H9 (cell line): ENCODE measurements at regions not wholly inside any gene's neighbourhood (a gene's known extent, or its start where the extent isn't known, plus 50 kb on each side); places are given as distances from the start of the nearest gene placed in this dataset.
"Not testable (repeated sequence)": the region's sequence is repeated elsewhere in the genome, so short reads cannot be mapped to it uniquely, and the experiment has no call there.

ENCODE experiments used
- DNase-seq: peaks from one replicate; pipeline ENCODE4 v3.0.0-alpha.2; 2017
- H2AFZ ChIP-seq: one replicate; pipeline ENCODE4 v1.6.1; 2013; ENCODE audit warnings: mild to moderate bottlenecking, low read length, control low read depth, moderate library complexity
- H2AK5ac ChIP-seq: 2 replicates; pipeline ENCODE4 v1.6.1; 2013; ENCODE audit warnings: low read length, control low read depth, mixed read lengths; ENCODE audit not compliant: insufficient read length
- H2BK120ac ChIP-seq: one replicate; pipeline ENCODE4 v1.6.1; 2013; ENCODE audit warnings: low read depth, mild to moderate bottlenecking, low read length, control low read depth, inconsistent platforms; ENCODE audit not compliant: poor library complexity, severe bottlenecking
- H2BK12ac ChIP-seq: 2 replicates; pipeline ENCODE4 v1.6.1; 2013; ENCODE audit warnings: low read length, control low read depth, mixed read lengths, low read depth; ENCODE audit not compliant: insufficient read length
- H2BK15ac ChIP-seq: 2 replicates; pipeline ENCODE4 v1.6.1; 2013; ENCODE audit warnings: low read depth, low read length, control low read depth
- H2BK20ac ChIP-seq: one replicate; pipeline ENCODE4 v1.6.1; 2013; ENCODE audit warnings: low read depth, mild to moderate bottlenecking, low read length, control low read depth, inconsistent platforms; ENCODE audit not compliant: poor library complexity, severe bottlenecking
- H2BK5ac ChIP-seq: 2 replicates; pipeline ENCODE4 v1.6.1; 2013; ENCODE audit warnings: low read length, control low read depth, mixed read lengths; ENCODE audit not compliant: insufficient read length
- H3K14ac ChIP-seq: 2 replicates; pipeline ENCODE4 v1.6.1; 2013; ENCODE audit warnings: low read length, control low read depth; ENCODE audit not compliant: insufficient read depth
- H3K18ac ChIP-seq: 2 replicates; pipeline ENCODE4 v1.6.1; 2013; ENCODE audit warnings: low read depth, mild to moderate bottlenecking, mixed read lengths, low read length, control low read depth; ENCODE audit not compliant: insufficient read length
- H3K23ac ChIP-seq: 2 replicates; pipeline ENCODE4 v1.6.1; 2013; ENCODE audit warnings: low read length, control low read depth, mixed read lengths, low read depth; ENCODE audit not compliant: insufficient read length
- H3K23me2 ChIP-seq: 2 replicates; pipeline ENCODE4 v1.6.1; 2013; ENCODE audit warnings: low read depth, mild to moderate bottlenecking, mixed read lengths, low read length, control low read depth; ENCODE audit not compliant: insufficient read length, poor library complexity, severe bottlenecking
- H3K27ac ChIP-seq: 2 replicates; pipeline ENCODE4 v1.5.1; 2013; ENCODE audit warnings: low read length, control low read depth, mixed read lengths, low read depth; ENCODE audit not compliant: insufficient read length
- H3K27me3 ChIP-seq: 2 replicates; pipeline ENCODE4 v1.6.1; 2013; ENCODE audit warnings: low read length, control low read depth, inconsistent platforms; ENCODE audit not compliant: insufficient read depth
- H3K4ac ChIP-seq: 2 replicates; pipeline ENCODE4 v1.6.1; 2013; ENCODE audit warnings: low read depth, mild to moderate bottlenecking, control low read depth, inconsistent platforms, low read length, moderate library complexity
- H3K4me1 ChIP-seq: 2 replicates; pipeline ENCODE4 v1.6.1; 2013; ENCODE audit warnings: low read length, control low read depth, inconsistent platforms; ENCODE audit not compliant: insufficient read depth
- H3K4me2 ChIP-seq: 2 replicates; pipeline ENCODE4 v1.6.1; 2013; ENCODE audit warnings: low read length, control low read depth, mixed read lengths; ENCODE audit not compliant: insufficient read length, insufficient read depth
- H3K56ac ChIP-seq: 2 replicates; pipeline ENCODE4 v1.6.1; 2013; ENCODE audit warnings: low read depth, mild to moderate bottlenecking, mixed read lengths, low read length, control low read depth; ENCODE audit not compliant: insufficient read length
- H3K79me1 ChIP-seq: 2 replicates; pipeline ENCODE4 v1.6.1; 2013; ENCODE audit warnings: low read depth, mild to moderate bottlenecking, moderate library complexity, low read length, control low read depth, inconsistent platforms; ENCODE audit not compliant: insufficient read depth, poor library complexity, severe bottlenecking
- H3K79me2 ChIP-seq: 2 replicates; pipeline ENCODE4 v1.6.1; 2013; ENCODE audit warnings: low read length, control low read depth, inconsistent platforms; ENCODE audit not compliant: insufficient read depth
- H3K9ac ChIP-seq: 2 replicates; pipeline ENCODE4 v1.6.1; 2013; ENCODE audit warnings: low read length, control low read depth, mixed read lengths; ENCODE audit not compliant: insufficient read length; ENCODE audit errors: extremely low read depth
- H3K9me3 ChIP-seq: one replicate; pipeline ENCODE4 v1.6.1; 2013; ENCODE audit warnings: low read depth, low read length, inconsistent platforms; ENCODE audit not compliant: control insufficient read depth
- H3T11ph ChIP-seq: one replicate; pipeline ENCODE4 v1.6.1; 2013; ENCODE audit warnings: mild to moderate bottlenecking, low read length, control low read depth, inconsistent platforms
- H4K20me1 ChIP-seq: one replicate; pipeline ENCODE4 v1.6.1; 2013; ENCODE audit not compliant: control insufficient read depth, insufficient read length, insufficient read depth
- H4K5ac ChIP-seq: 2 replicates; pipeline ENCODE4 v1.6.1; 2013; ENCODE audit warnings: low read depth, mild to moderate bottlenecking, mixed read lengths, low read length, control low read depth; ENCODE audit not compliant: insufficient read length
- H4K8ac ChIP-seq: replicated peaks from 2 replicates; pipeline ENCODE4 v1.6.1; 2013; ENCODE audit warnings: low read length, control low read depth, mixed read lengths, low read depth; ENCODE audit not compliant: insufficient read length
- H4K91ac ChIP-seq: 2 replicates; pipeline ENCODE4 v1.6.1; 2013; ENCODE audit warnings: low read depth, mild to moderate bottlenecking, moderate library complexity, mixed read lengths, low read length, control low read depth; ENCODE audit not compliant: insufficient read length
- H3K27ac Mint-ChIP-seq, 3 experiments: 2 replicates in 2 of 3; 3 replicates in 1 of 3; pipeline ENCODE4 v1.8.0; 2020 to 2021; ENCODE audit warnings: mixed read lengths in 3 of 3, mild to moderate bottlenecking in 1 of 3, moderate library complexity in 1 of 3
- H3K27me3 Mint-ChIP-seq: 2 replicates; pipeline ENCODE4 v1.8.0; 2021; ENCODE audit warnings: low read depth, mild to moderate bottlenecking, moderate library complexity, mixed read lengths
- H3K36me3 Mint-ChIP-seq, 3 experiments: 2 replicates in 2 of 3; 3 replicates in 1 of 3; pipeline ENCODE4 v1.8.0; 2020 to 2021; ENCODE audit warnings: low read depth in 3 of 3, mixed read lengths in 3 of 3; ENCODE audit not compliant: insufficient read depth in 1 of 3
- H3K4me1 Mint-ChIP-seq, 2 experiments: 2 replicates each; pipeline ENCODE4 v1.8.0; 2020; ENCODE audit warnings: mixed read lengths in 2 of 2
- H3K4me3 Mint-ChIP-seq, 2 experiments: 2 replicates in 1 of 2; 3 replicates in 1 of 2; pipeline ENCODE4 v1.8.0; 2020 to 2021; ENCODE audit warnings: mild to moderate bottlenecking in 2 of 2, mixed read lengths in 2 of 2, moderate library complexity in 1 of 2
- H3K9me3 Mint-ChIP-seq, 2 experiments: 2 replicates in 1 of 2; 3 replicates in 1 of 2; pipeline ENCODE4 v1.8.0; 2020; ENCODE audit warnings: mild to moderate bottlenecking in 2 of 2, mixed read lengths in 2 of 2, moderate library complexity in 1 of 2
- WGBS: extraction: QIAGEN DNeasy Blood & Tissue Kit; methylation state at CpG from one replicate; pipeline ENCODE4 v1.1.7; 2013; ENCODE audit warnings: missing lambda C conversion rate, low lambda C conversion rate, mixed read lengths; ENCODE audit not compliant: insufficient read length; ENCODE audit errors: extremely low coverage; 5-methylcytosine and 5-hydroxymethylcytosine counted together
- TF ChIP-seq, protein P1 (sequence below): fragments of 200-600 bp; sonication (generic); conservative IDR thresholded peaks from 3 replicates; pipeline ENCODE4 v1.8.0; 2021; ENCODE audit warnings: antibody characterized with exemption, mild to moderate bottlenecking

DNA sequence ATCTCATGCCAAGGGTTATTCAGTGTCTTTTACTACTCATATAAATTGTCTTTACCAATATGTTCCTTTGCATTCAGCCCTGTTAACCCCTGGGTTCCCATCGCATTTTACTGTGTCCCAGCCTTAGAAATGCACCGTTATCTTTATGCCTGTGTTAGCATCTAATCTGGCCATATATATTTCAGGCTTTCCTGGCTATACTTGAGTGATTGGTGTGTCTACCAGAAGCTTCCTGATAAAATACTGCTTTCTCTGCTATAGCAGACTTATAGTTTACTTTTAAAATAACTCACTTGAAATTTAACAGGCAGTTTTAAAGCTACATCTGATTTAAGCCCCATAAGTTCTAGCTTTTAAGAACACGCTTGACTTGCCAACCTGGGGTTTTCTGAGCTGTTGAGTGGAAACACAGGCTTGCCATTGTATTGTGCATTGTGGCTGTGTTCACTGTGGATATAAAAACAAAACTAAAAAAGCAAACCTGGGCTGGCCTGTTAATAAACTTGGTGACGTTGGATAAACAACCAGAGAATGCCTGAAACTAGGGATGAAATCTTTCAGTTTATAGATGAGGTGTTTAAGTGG, 185.3 kb upstream of the TAPT1 start:
- Mint-ChIP-seq H3K36me3 (peaks cover 0 to 6% (median 3%) of the 10 kb centered on the region in 3 experiments; a peak in 3 of 7 replicates), H3K4me3 (no peak overlapping the region), H3K9me3 (peaks cover 8 to 14% of the 10 kb centered on the region in 2 experiments), H3K27me3 (peaks cover 8% of the 10 kb centered on the region), H3K27ac (no peak overlapping the region), H3K4me1 (peaks cover 2 to 3% of the 10 kb centered on the region in 2 experiments)
- no peak overlapping the region for H3K4ac ChIP-seq
- no peak overlapping the region for H3K18ac ChIP-seq
- H3K4me1 ChIP-seq: no peaks in the 10 kb centered on the region; the same call in 1 of the 2 replicates
- no peak overlapping the region for H3T11ph ChIP-seq
- no peak overlapping the region for H2AFZ ChIP-seq
- H3K14ac ChIP-seq: no peak overlapping the region
- H4K91ac ChIP-seq: no peak overlapping the region
- H3K27ac ChIP-seq: no peak overlapping the region
- no peak overlapping the region for H3K4me2 ChIP-seq
- no peak overlapping the region for H4K8ac ChIP-seq
- H3K56ac ChIP-seq: no peak overlapping the region
- no peaks in the 10 kb centered on the region for H3K79me2 ChIP-seq
- H3K23ac ChIP-seq: no peak overlapping the region
- no peak overlapping the region for H2BK5ac ChIP-seq
- H2BK120ac ChIP-seq: no peak overlapping the region
- H3K9ac ChIP-seq: no peak overlapping the region
- no peaks in the 10 kb centered on the region for H3K9me3 ChIP-seq
- H2AK5ac ChIP-seq: no peak overlapping the region
- no peaks in the 10 kb centered on the region for H3K27me3 ChIP-seq
- TF ChIP-seq, protein P1, sequence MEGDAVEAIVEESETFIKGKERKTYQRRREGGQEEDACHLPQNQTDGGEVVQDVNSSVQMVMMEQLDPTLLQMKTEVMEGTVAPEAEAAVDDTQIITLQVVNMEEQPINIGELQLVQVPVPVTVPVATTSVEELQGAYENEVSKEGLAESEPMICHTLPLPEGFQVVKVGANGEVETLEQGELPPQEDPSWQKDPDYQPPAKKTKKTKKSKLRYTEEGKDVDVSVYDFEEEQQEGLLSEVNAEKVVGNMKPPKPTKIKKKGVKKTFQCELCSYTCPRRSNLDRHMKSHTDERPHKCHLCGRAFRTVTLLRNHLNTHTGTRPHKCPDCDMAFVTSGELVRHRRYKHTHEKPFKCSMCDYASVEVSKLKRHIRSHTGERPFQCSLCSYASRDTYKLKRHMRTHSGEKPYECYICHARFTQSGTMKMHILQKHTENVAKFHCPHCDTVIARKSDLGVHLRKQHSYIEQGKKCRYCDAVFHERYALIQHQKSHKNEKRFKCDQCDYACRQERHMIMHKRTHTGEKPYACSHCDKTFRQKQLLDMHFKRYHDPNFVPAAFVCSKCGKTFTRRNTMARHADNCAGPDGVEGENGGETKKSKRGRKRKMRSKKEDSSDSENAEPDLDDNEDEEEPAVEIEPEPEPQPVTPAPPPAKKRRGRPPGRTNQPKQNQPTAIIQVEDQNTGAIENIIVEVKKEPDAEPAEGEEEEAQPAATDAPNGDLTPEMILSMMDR: no peak
- no peaks in the 10 kb centered on the region for H4K20me1 ChIP-seq
- no CpG with 5 or more reads among the region's 4 CpGs for WGBS
- H2BK15ac ChIP-seq: no peak overlapping the region
- H2BK12ac ChIP-seq: no peak overlapping the region
- no peak overlapping the region for H4K5ac ChIP-seq
- no peak overlapping the region for H2BK20ac ChIP-seq
- no peak for DNase-seq
- no peaks in the 10 kb centered on the region for H3K79me1 ChIP-seq
- H3K23me2 ChIP-seq: no peaks in the 10 kb centered on the region

DNA sequence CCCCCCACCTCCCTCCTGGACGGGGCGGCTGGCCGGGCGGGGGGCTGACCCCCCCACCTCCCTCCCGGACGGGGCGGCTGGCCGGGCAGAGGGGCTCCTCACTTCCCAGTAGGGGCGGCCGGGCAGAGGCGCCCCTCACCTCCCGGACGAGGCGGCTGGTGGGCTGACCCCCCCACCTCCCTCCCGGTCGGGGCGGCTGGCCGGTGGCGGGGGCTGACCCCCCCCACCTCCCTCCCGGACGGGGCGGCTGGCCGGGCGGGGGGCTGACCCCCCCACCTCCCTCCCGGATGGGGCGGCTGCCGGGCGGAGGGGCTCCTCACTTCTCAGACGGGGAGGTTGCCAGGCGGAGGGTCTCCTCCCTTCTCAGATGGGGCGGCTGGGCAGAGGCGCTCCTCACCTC, 166.9 kb upstream of the TAPT1 start:
- H2BK15ac ChIP-seq, H2AFZ ChIP-seq, H3K79me1 ChIP-seq, H3K23me2 ChIP-seq, H4K8ac ChIP-seq, H3K9ac ChIP-seq, H3K27ac ChIP-seq, H2BK20ac ChIP-seq, H3K14ac ChIP-seq, H3T11ph ChIP-seq, H4K5ac ChIP-seq, H3K23ac ChIP-seq, DNase-seq, H2BK12ac ChIP-seq, H3K4ac ChIP-seq, H3K56ac ChIP-seq, H2AK5ac ChIP-seq, H3K4me1 ChIP-seq, H3K27me3 ChIP-seq, H2BK120ac ChIP-seq, H3K4me3 Mint-ChIP-seq, H3K9me3 ChIP-seq, H2BK5ac ChIP-seq, H4K20me1 ChIP-seq, H3K27ac Mint-ChIP-seq, H3K79me2 ChIP-seq, H4K91ac ChIP-seq, H3K18ac ChIP-seq, H3K4me2 ChIP-seq, H3K4me1 Mint-ChIP-seq: not testable (repeated sequence)
- H3K9me3 Mint-ChIP-seq: peaks cover 18 to 24% of the 10 kb centered on the region in 2 experiments
- H3K36me3 Mint-ChIP-seq: peaks cover 6 to 17% (median 11%) of the 10 kb centered on the region in 3 experiments; a peak in 5 of 7 replicates
- WGBS: no CpG with 5 or more reads among the region's 32 CpGs
- H3K27me3 Mint-ChIP-seq: peaks cover 11% of the 10 kb centered on the region
